Left ventricle myocardium inferior (tissue), 1 donor: ENCODE measurements at regions not wholly inside any gene's neighbourhood (a gene's known extent, or its start where the extent isn't known, plus 50 kb on each side); places are given as distances from the start of the nearest gene placed in this dataset.
"Not testable (repeated sequence)": the region's sequence is repeated elsewhere in the genome, so short reads cannot be mapped to it uniquely, and the experiment has no call there.

Experiments used
- DNase-seq: peaks from one replicate; pipeline ENCODE4 v3.0.0-alpha.2; 2020
- H3K27ac ChIP-seq: fragments of 200-600 bp; replicated peaks from 2 replicates; pipeline ENCODE4 v1.8.0; 2021
- H3K27me3 ChIP-seq: fragments of 200-600 bp; 2 replicates; pipeline ENCODE4 v1.8.0; 2021; ENCODE audit warnings: low read depth
- H3K36me3 ChIP-seq: fragments of 200-600 bp; 2 replicates; pipeline ENCODE4 v1.8.0; 2021
- H3K4me1 ChIP-seq: fragments of 200-600 bp; 2 replicates; pipeline ENCODE4 v1.8.0; 2021
- H3K4me3 ChIP-seq: fragments of 200-600 bp; 2 replicates; pipeline ENCODE4 v1.8.0; 2021; ENCODE audit warnings: mild to moderate bottlenecking, moderate library complexity
- H3K9me3 ChIP-seq: fragments of 200-600 bp; replicated peaks from 2 replicates; pipeline ENCODE4 v1.8.0; 2021
- CTCF ChIP-seq: fragments of 200-600 bp; IDR thresholded peaks from 2 replicates; pipeline ENCODE4 v1.8.0; 2021; ENCODE audit warnings: antibody characterized with exemption, mild to moderate bottlenecking, borderline replicate concordance
- intact Hi-C: fragments of 100-400 bp; cut with micrococcal nuclease; formaldehyde crosslinking; loops from one replicate; pipeline ENCODE4 v1.11.0; 2022
- donor health status: DM: no; HTN: yes; CAD: no; lungs with severe emphysema.

- H3K4me3 ChIP-seq, result no peak overlapping the region
- H3K27ac ChIP-seq, result no peak overlapping the region
- DNase-seq, result no peak
- peaks cover 44% of the 10 kb centered on the region for H3K9me3 ChIP-seq
- peaks cover 5% of the 10 kb centered on the region for H3K27me3 ChIP-seq
- TF ChIP-seq CTCF, result no peak
- H3K4me1 ChIP-seq, result no peaks in the 10 kb centered on the region
- intact Hi-C loops, result no loop called here
- H3K36me3 ChIP-seq, result no peaks in the 10 kb centered on the region
Observed at GRCh38 chr18:8882632-8883408, 177.5 kb downstream of the MTCL1 start.

DNA sequence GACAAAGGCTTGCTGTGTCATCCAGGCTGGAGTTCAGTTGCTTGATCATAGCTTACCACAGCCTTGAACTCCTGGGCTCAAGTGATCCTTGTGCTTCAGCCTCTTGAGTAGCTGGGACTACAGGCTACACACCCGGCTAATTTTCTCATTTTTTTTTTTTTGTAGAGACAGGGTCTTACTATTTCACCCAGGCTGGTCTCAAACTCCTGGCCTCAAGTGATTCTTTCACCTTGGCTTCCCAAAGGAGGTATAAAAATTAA is 178.0 kb downstream of the MTCL1 start:
- no peaks in the 10 kb centered on the region for H3K27me3 ChIP-seq
- no peaks in the 10 kb centered on the region for H3K36me3 ChIP-seq
- H3K27ac ChIP-seq, result no peak overlapping the region
- no peak for TF ChIP-seq CTCF
- H3K9me3 ChIP-seq, result peaks cover 48% of the 10 kb centered on the region
- DNase-seq, result no peak
- H3K4me3 ChIP-seq, result no peak overlapping the region
- no peaks in the 10 kb centered on the region for H3K4me1 ChIP-seq
- intact Hi-C loops, result no loop called here

DNA sequence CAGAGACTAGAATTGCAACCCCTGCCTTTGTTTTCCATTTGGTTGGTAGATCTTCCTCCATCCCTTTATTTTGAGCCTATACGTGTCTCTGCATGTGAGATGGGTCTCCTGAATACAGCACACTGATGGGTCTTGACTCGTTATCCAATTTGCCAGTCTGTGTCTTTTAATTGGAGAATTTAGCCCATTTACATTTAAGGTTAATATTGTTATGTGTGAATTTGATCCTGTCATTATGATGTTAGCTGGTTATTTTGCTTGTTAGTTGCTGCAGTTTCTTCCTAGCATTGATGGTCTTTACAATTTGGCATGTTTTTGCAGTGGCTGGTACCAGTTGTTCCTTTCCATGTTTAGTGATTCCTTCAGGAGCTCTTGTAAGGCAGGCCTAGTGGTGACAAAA is 182.5 kb downstream of the MTCL1 start:
- H3K27me3 ChIP-seq, H3K36me3 ChIP-seq, DNase-seq, H3K4me3 ChIP-seq, H3K4me1 ChIP-seq, intact Hi-C loops, H3K27ac ChIP-seq: not testable (repeated sequence)
- H3K9me3 ChIP-seq, result peaks cover 34% of the 10 kb centered on the region

- intact Hi-C loops, result no loop called here
- no peak for DNase-seq
- Histone ChIP-seq H3K4me3 (no peak overlapping the region), H3K27ac (no peak overlapping the region), H3K27me3 (peaks cover 8% of the 10 kb centered on the region), H3K4me1 (no peaks in the 10 kb centered on the region), H3K9me3 (peaks cover 22% of the 10 kb centered on the region), H3K36me3 (no peaks in the 10 kb centered on the region)
- no peak for TF ChIP-seq CTCF
Observed at GRCh38 chr18:8889489-8889888, 184.1 kb downstream of the MTCL1 start.

DNA sequence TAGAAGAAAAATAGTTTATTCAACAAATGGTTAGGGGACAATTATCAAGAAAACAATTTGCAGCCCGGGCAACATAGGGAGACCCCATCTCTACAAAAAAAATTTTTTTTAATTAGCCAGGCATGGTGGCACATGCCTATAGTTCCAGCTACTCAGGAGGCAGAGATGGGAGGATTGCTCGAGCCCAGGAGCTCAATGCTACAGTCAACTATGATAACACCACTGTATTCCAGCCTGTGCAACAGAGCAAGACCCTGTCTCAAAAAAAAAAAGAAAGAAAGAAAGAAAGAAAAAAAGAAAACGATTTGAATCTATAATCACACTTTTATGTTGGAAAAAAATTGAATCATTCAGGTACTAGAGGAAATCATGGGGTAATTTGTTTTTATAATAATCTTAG is 185.1 kb downstream of the MTCL1 start:
- DNase-seq, intact Hi-C loops, H3K36me3 ChIP-seq, H3K27ac ChIP-seq, H3K27me3 ChIP-seq, H3K4me1 ChIP-seq, H3K4me3 ChIP-seq: not testable (repeated sequence)
- peaks cover 17% of the 10 kb centered on the region for H3K9me3 ChIP-seq

GRCh38 chr18:8890957-8891464 is 185.7 kb downstream of the MTCL1 start:
- peaks cover 17% of the 10 kb centered on the region for H3K9me3 ChIP-seq
- no peak for TF ChIP-seq CTCF
- no peaks in the 10 kb centered on the region for H3K4me1 ChIP-seq
- DNase-seq, result no peak
- intact Hi-C loops, result no loop called here
- peaks cover 8% of the 10 kb centered on the region for H3K27me3 ChIP-seq
- H3K4me3 ChIP-seq, result no peak overlapping the region
- H3K27ac ChIP-seq, result no peak overlapping the region
- no peaks in the 10 kb centered on the region for H3K36me3 ChIP-seq
